ENCODE measurements at regions not wholly inside any gene's neighbourhood (a gene's known extent, or its start where the extent isn't known, plus 50 kb on each side); places are given as distances from the start of the nearest gene placed in this dataset.

DNA sequence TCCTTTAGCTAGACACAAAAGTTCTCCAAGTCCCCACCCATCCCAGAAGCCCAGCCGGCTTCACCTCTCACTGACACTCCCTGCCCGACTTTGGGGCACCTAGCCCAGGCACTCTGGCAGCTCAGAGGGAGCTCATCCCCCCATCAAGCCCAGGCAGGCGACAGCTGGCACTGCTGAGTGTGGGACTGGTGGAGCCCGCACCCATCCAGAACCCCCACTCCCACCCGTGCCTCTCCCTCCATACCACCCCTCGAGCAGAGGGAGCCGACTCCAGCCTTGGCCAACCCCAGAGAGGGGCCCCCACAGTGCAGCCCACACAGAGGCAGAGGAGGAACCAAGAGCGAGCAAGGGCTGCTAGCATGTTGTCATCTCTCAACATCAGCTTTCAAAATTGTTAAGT is 658.6 kb downstream of the AMY1C start:
- Histone ChIP-seq H3K9me1 (replicated peaks; ENCODE audit: control insufficient read depth, extremely low read depth, insufficient read depth, low read length) (no peaks in the 10 kb centered on the region), H3K9ac (replicated peaks; ENCODE audit: extremely low read depth, insufficient read depth, low read length) (no peak overlapping the region), H3K4me2 (ENCODE audit: insufficient read depth, low read length) (no peak overlapping the region), H3K4me1 (ENCODE audit: control insufficient read depth, extremely low read depth, insufficient read depth, low read length) (no peaks in the 10 kb centered on the region), H3K9me3 (replicated peaks; ENCODE audit: control insufficient read depth, insufficient read depth, low read length) (no peaks in the 10 kb centered on the region), H3K36me3 (ENCODE audit: control insufficient read depth in 2 of 2, extremely low read depth in 1 of 2, insufficient read depth in 2 of 2, low read length in 2 of 2) (no peaks in the 10 kb centered on the region), H3K4me3 (replicated peaks in 1 of 3; ENCODE audit: insufficient read depth in 1 of 3, low read depth in 1 of 3, low read length in 3 of 3) (no peak overlapping the region), H2AFZ (ENCODE audit: low read depth, low read length) (no peak overlapping the region), H3K27me3 (ENCODE audit: control insufficient read depth in 2 of 2, insufficient read depth in 2 of 2, low read length in 2 of 2) (no peaks in the 10 kb centered on the region), H4K20me1 (replicated peaks; ENCODE audit: control insufficient read depth, extremely low read depth, insufficient read depth, low read length) (no peaks in the 10 kb centered on the region), H3K27ac (ENCODE audit: insufficient read depth, low read depth, low read length) (no peak overlapping the region), H3K79me2 (ENCODE audit: control insufficient read depth, insufficient read depth, low read length) (no peaks in the 10 kb centered on the region)
- POLR2A ChIA-PET = no interaction called here
- dilution Hi-C loops (cut with MboI; ENCODE audit: extremely low pct_ligation_motif_present, low sequenced_read_pairs) = no loop called here
- no peak for TF ChIP-seq FOS (IDR thresholded peaks at IDR 0.05; ENCODE audit: borderline replicate concordance, insufficient read depth, low read length)
- TF ChIP-seq, protein P1, sequence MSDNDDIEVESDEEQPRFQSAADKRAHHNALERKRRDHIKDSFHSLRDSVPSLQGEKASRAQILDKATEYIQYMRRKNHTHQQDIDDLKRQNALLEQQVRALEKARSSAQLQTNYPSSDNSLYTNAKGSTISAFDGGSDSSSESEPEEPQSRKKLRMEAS (IDR thresholded peaks at IDR 0.05; ENCODE audit: insufficient read depth, insufficient read length) = no peak
- no peak for TF ChIP-seq MYC (IDR thresholded peaks at IDR 0.05; ENCODE audit: low read depth, low read length)
- no peak for TF ChIP-seq JUN (IDR thresholded peaks at IDR 0.05; ENCODE audit: borderline replicate concordance, insufficient read depth, insufficient read length, low read depth)
- TF ChIP-seq POLR2A (IDR thresholded peaks at IDR 0.05; ENCODE audit: low read depth, low read length) = no peak
- no peak for TF ChIP-seq GATA2 (IDR thresholded peaks at IDR 0.05; ENCODE audit: insufficient read depth, insufficient read length, low read depth, low read length)
- no peak for TF ChIP-seq POLR2AphosphoS5 (IDR thresholded peaks at IDR 0.05; ENCODE audit: insufficient read depth, low read depth, low read length)
- no peak for TF ChIP-seq EZH2 (IDR thresholded peaks at IDR 0.05; ENCODE audit: borderline replicate concordance, low read depth, low read length, severe bottlenecking)
- TF ChIP-seq, protein P2, sequence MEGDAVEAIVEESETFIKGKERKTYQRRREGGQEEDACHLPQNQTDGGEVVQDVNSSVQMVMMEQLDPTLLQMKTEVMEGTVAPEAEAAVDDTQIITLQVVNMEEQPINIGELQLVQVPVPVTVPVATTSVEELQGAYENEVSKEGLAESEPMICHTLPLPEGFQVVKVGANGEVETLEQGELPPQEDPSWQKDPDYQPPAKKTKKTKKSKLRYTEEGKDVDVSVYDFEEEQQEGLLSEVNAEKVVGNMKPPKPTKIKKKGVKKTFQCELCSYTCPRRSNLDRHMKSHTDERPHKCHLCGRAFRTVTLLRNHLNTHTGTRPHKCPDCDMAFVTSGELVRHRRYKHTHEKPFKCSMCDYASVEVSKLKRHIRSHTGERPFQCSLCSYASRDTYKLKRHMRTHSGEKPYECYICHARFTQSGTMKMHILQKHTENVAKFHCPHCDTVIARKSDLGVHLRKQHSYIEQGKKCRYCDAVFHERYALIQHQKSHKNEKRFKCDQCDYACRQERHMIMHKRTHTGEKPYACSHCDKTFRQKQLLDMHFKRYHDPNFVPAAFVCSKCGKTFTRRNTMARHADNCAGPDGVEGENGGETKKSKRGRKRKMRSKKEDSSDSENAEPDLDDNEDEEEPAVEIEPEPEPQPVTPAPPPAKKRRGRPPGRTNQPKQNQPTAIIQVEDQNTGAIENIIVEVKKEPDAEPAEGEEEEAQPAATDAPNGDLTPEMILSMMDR (IDR thresholded peaks at IDR 0.05; ENCODE audit: extremely low read depth in 1 of 2, insufficient read depth in 1 of 2, low read depth in 1 of 2, low read length in 2 of 2) = no peak
- no peak for DNase-seq (ENCODE audit: low read depth, low spot score)
- BruUV-seq (replicated peaks) = no TSS peak
- CTCF ChIA-PET = interaction anchor here (1.0 kb wide), 1 partner anchor 14 kb away, joined by 3 read pairs; no protein-coding TSS in a partner anchor
- no peak for FAIRE-seq
- intact Hi-C loops (cut with micrococcal nuclease) = no loop called here

All from endothelial cell of umbilical vein (primary cell).